ENCODE measurements at regions not wholly inside any gene's neighbourhood (a gene's known extent, or its start where the extent isn't known, plus 50 kb on each side); places are given as distances from the start of the nearest gene placed in this dataset.
"Not testable (repeated sequence)": the region's sequence is repeated elsewhere in the genome, so short reads cannot be mapped to it uniquely, and the experiment has no call there.

GRCh38 chr22:25281675-25282345, 62.4 kb downstream of the CRYBB2 start:
- H3K27ac ChIP-seq (ENCODE audit: low read depth in 1 of 3, low read length in 2 of 3) = no peak overlapping the region
- DNase-seq (no peak), FAIRE-seq (no peak)
- no peaks in the 10 kb centered on the region for H3K9me3 ChIP-seq (ENCODE audit: control insufficient read depth in 2 of 2, insufficient read depth in 1 of 2, low read depth in 1 of 2, low read length in 1 of 2)
- WGBS, 3 donors = 11 to 18% (median 18%) methylated on average over 26 of the region's 26 CpGs
- H3K27me3 ChIP-seq (ENCODE audit: control insufficient read depth in 3 of 3, insufficient read depth in 3 of 3, low read length in 3 of 3) = peaks cover 9 to 33% (median 21%) of the 10 kb centered on the region in 3 donors
- no peak overlapping the region for H3K4me3 ChIP-seq (ENCODE audit: low read depth in 1 of 3, low read length in 3 of 3)
- no peaks in the 10 kb centered on the region for H3K36me3 ChIP-seq (ENCODE audit: control insufficient read depth in 3 of 3, insufficient read depth in 2 of 3, low read depth in 1 of 3, low read length in 3 of 3)
- H3K4me1 ChIP-seq (ENCODE audit: control insufficient read depth in 3 of 3, insufficient read depth in 2 of 3, low read depth in 1 of 3, low read length in 2 of 3) = no peaks in the 10 kb centered on the region

DNA sequence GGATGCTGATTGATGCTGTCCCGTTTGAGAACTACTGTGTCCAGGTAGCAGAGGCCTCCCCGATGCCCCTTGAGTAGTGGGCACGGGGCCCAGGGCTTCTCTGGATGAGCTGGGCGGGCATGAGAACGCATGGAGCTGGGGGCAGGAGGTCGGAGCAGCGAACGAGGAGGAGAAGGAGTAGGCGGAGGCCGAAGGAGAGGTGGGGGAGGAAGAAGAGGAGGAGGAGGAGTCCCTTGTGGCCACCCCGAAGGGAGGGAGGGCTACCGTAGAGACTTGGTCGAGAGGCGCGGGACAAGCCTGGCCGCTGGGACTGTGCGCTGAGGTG, 62.9 kb downstream of the CRYBB2 start:
- Histone ChIP-seq H3K4me3 (ENCODE audit: low read depth in 1 of 3, low read length in 3 of 3) (no peak overlapping the region), H3K27me3 (ENCODE audit: control insufficient read depth in 3 of 3, insufficient read depth in 3 of 3, low read length in 3 of 3) (peaks cover 9 to 33% (median 21%) of the 10 kb centered on the region in 3 donors), H3K36me3 (ENCODE audit: control insufficient read depth in 3 of 3, insufficient read depth in 2 of 3, low read depth in 1 of 3, low read length in 3 of 3) (no peaks in the 10 kb centered on the region), H3K9me3 (ENCODE audit: control insufficient read depth in 2 of 2, insufficient read depth in 1 of 2, low read depth in 1 of 2, low read length in 1 of 2) (no peaks in the 10 kb centered on the region), H3K4me1 (ENCODE audit: control insufficient read depth in 3 of 3, insufficient read depth in 2 of 3, low read depth in 1 of 3, low read length in 2 of 3) (no peaks in the 10 kb centered on the region), H3K27ac (ENCODE audit: low read depth in 1 of 3, low read length in 2 of 3) (no peak overlapping the region)
- DNase-seq (no peak), FAIRE-seq (no peak)
- 1 to 5% (median 2%) methylated on average over 17 of the region's 17 CpGs for WGBS, 3 donors

DNA sequence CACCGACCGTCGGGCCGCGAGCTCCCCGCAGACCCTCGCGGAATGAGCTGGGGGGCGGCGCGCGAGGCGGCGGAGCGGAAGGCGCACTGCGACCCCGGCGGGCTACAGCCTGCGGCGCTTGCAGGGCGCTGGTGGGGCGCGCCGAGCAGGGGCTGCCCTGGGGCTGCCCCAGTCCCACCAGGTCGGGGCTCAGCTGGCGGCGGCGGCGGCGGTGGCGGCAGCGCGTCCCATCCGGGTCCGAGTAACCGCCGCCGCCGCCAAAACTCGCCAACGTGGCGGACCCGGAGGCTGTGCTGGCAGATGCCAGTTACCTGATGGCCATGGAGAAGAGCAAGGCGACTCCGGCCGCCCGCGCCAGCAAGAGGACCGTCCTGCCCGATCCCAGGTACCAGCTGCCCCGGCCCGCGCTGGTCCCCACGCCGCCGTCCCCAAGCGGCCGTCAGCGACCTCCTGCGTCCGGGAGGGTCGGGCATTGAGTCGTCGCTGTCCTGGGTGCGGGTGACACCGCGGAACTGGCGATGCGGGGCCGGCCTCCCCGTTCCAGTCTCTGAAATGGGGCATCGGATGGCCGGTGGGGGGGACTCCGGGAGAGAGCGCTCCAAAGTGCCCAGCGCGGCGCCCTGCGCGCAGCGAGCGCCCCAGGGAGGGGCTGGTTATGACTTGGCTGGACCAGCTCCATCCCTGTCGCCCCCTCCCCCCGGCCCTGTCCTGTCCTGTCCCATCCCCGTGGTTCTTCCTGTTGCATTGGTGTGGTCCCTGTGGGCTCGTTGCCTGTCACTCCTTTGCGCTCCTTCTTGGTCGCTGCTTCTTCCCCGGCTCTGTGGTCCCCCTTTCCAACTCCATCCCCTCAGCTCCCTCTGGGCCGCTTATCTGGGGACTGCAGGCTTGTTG, 63.5 kb downstream of the CRYBB2 start:
- no peaks in the 10 kb centered on the region for H3K36me3 ChIP-seq (ENCODE audit: control insufficient read depth in 3 of 3, insufficient read depth in 2 of 3, low read depth in 1 of 3, low read length in 3 of 3)
- H3K9me3 ChIP-seq (ENCODE audit: control insufficient read depth in 2 of 2, insufficient read depth in 1 of 2, low read depth in 1 of 2, low read length in 1 of 2) = no peaks in the 10 kb centered on the region
- no peaks in the 10 kb centered on the region for H3K4me1 ChIP-seq (ENCODE audit: control insufficient read depth in 3 of 3, insufficient read depth in 2 of 3, low read depth in 1 of 3, low read length in 2 of 3)
- no peak overlapping the region for H3K4me3 ChIP-seq (ENCODE audit: low read depth in 1 of 3, low read length in 3 of 3)
- no peak overlapping the region for H3K27ac ChIP-seq (ENCODE audit: low read depth in 1 of 3, low read length in 2 of 3)
- no peak for DNase-seq
- peaks cover 9 to 33% (median 21%) of the 10 kb centered on the region in 3 donors for H3K27me3 ChIP-seq (ENCODE audit: control insufficient read depth in 3 of 3, insufficient read depth in 3 of 3, low read length in 3 of 3)
- FAIRE-seq = no peak
- 2 to 6% (median 3%) methylated on average over 47 to 91 of the region's 91 CpGs for WGBS, 3 donors

- not testable (repeated sequence) for H3K9me3 ChIP-seq (ENCODE audit: control insufficient read depth in 2 of 2, insufficient read depth in 1 of 2, low read depth in 1 of 2, low read length in 1 of 2); H3K36me3 ChIP-seq (ENCODE audit: control insufficient read depth in 3 of 3, insufficient read depth in 2 of 3, low read depth in 1 of 3, low read length in 3 of 3); H3K4me3 ChIP-seq (ENCODE audit: low read depth in 1 of 3, low read length in 3 of 3); H3K27ac ChIP-seq (ENCODE audit: low read depth in 1 of 3, low read length in 2 of 3); H3K4me1 ChIP-seq (ENCODE audit: control insufficient read depth in 3 of 3, insufficient read depth in 2 of 3, low read depth in 1 of 3, low read length in 2 of 3); FAIRE-seq; DNase-seq
- H3K27me3 ChIP-seq (ENCODE audit: control insufficient read depth in 3 of 3, insufficient read depth in 3 of 3, low read length in 3 of 3) = peaks cover under 1 to 13% (median 4%) of the 10 kb centered on the region in 3 donors
- 51 to 56% (median 55%) methylated on average over 2 to 5 of the region's 5 CpGs for WGBS, 3 donors
Measured at GRCh38 chr22:25288481-25288880, 69.0 kb downstream of the CRYBB2 start.

DNA sequence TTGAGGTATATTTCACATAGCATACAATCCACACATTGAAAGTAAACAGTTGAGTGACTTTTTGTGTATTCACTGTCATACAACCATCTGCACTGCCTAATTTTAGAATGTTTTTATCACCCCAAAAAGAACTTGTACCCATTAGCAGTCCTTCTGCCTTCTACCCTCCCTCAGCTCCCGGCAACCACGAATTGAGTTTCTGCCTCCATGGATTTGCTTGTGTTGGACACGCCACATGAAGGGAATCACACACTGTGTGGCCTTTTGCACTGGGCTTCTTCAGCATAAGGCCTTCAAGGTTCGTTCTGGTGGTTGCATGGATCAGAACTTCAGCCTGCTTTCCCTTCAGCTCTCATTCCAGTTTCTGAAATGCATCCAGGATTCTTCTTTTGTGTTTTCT, 82.5 kb downstream of the CRYBB2 start:
- not testable (repeated sequence) for H3K9me3 ChIP-seq (ENCODE audit: control insufficient read depth in 2 of 2, insufficient read depth in 1 of 2, low read depth in 1 of 2, low read length in 1 of 2); DNase-seq; H3K27me3 ChIP-seq (ENCODE audit: control insufficient read depth in 3 of 3, insufficient read depth in 3 of 3, low read length in 3 of 3); H3K4me3 ChIP-seq (ENCODE audit: low read depth in 1 of 3, low read length in 3 of 3); H3K36me3 ChIP-seq (ENCODE audit: control insufficient read depth in 3 of 3, insufficient read depth in 2 of 3, low read depth in 1 of 3, low read length in 3 of 3); H3K27ac ChIP-seq (ENCODE audit: low read depth in 1 of 3, low read length in 2 of 3); H3K4me1 ChIP-seq (ENCODE audit: control insufficient read depth in 3 of 3, insufficient read depth in 2 of 3, low read depth in 1 of 3, low read length in 2 of 3); FAIRE-seq
- WGBS, 3 donors = 70 to 85% (median 71%) methylated on average over 2 to 4 of the region's 4 CpGs

- not testable (repeated sequence) for H3K27me3 ChIP-seq (ENCODE audit: control insufficient read depth in 3 of 3, insufficient read depth in 3 of 3, low read length in 3 of 3); DNase-seq; H3K4me3 ChIP-seq (ENCODE audit: low read depth in 1 of 3, low read length in 3 of 3); FAIRE-seq; H3K27ac ChIP-seq (ENCODE audit: low read depth in 1 of 3, low read length in 2 of 3); H3K9me3 ChIP-seq (ENCODE audit: control insufficient read depth in 2 of 2, insufficient read depth in 1 of 2, low read depth in 1 of 2, low read length in 1 of 2); H3K36me3 ChIP-seq (ENCODE audit: control insufficient read depth in 3 of 3, insufficient read depth in 2 of 3, low read depth in 1 of 3, low read length in 3 of 3); H3K4me1 ChIP-seq (ENCODE audit: control insufficient read depth in 3 of 3, insufficient read depth in 2 of 3, low read depth in 1 of 3, low read length in 2 of 3)
- WGBS, 3 donors = 24 to 44% (median 33%) methylated on average over 1 of the region's 4 CpGs
Measured at GRCh38 chr22:25309586-25309985, 90.1 kb downstream of the CRYBB2 start.

DNA sequence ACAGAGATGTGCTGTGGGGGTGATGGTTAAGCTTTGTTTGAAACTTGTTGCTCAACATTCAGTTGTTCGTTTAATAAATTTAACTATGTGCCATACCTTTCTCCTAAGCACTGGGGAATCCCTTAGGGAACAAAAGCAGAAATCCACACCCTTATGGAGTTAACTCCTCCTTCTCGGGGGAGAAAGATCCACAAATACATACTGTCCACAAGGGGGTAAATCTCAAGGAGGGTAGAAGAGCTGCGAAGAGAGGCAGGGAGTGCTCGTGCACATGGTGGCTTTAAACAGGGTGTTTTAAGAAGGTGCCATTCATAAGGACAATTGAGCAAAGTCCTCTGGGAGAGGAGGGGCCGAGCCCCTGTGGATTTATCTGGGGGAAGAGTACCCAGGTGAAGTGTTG, 92.5 kb downstream of the CRYBB2 start:
- not testable (repeated sequence) for H3K27ac ChIP-seq (ENCODE audit: low read depth in 1 of 3, low read length in 2 of 3); H3K27me3 ChIP-seq (ENCODE audit: control insufficient read depth in 3 of 3, insufficient read depth in 3 of 3, low read length in 3 of 3); H3K4me3 ChIP-seq (ENCODE audit: low read depth in 1 of 3, low read length in 3 of 3); H3K9me3 ChIP-seq (ENCODE audit: control insufficient read depth in 2 of 2, insufficient read depth in 1 of 2, low read depth in 1 of 2, low read length in 1 of 2); FAIRE-seq; DNase-seq; H3K4me1 ChIP-seq (ENCODE audit: control insufficient read depth in 3 of 3, insufficient read depth in 2 of 3, low read depth in 1 of 3, low read length in 2 of 3); H3K36me3 ChIP-seq (ENCODE audit: control insufficient read depth in 3 of 3, insufficient read depth in 2 of 3, low read depth in 1 of 3, low read length in 3 of 3)
- WGBS, 3 donors = 29 to 50% methylated on average over 1 to 2 of the region's 5 CpGs; no CpG with 5 or more reads in 1 of the 3 donors

GRCh38 chr22:25318081-25318823, 98.8 kb downstream of the CRYBB2 start:
- Histone ChIP-seq H3K4me3 (ENCODE audit: low read depth in 1 of 3, low read length in 3 of 3) (no peak overlapping the region), H3K27me3 (ENCODE audit: control insufficient read depth in 3 of 3, insufficient read depth in 3 of 3, low read length in 3 of 3) (no peaks in the 10 kb centered on the region), H3K9me3 (ENCODE audit: control insufficient read depth in 2 of 2, insufficient read depth in 1 of 2, low read depth in 1 of 2, low read length in 1 of 2) (no peaks in the 10 kb centered on the region), H3K27ac (ENCODE audit: low read depth in 1 of 3, low read length in 2 of 3) (no peak overlapping the region), H3K4me1 (ENCODE audit: control insufficient read depth in 3 of 3, insufficient read depth in 2 of 3, low read depth in 1 of 3, low read length in 2 of 3) (no peaks in the 10 kb centered on the region), H3K36me3 (ENCODE audit: control insufficient read depth in 3 of 3, insufficient read depth in 2 of 3, low read depth in 1 of 3, low read length in 3 of 3) (no peaks in the 10 kb centered on the region)
- no peak for DNase-seq
- 68 to 76% (median 75%) methylated on average over 15 of the region's 15 CpGs for WGBS, 3 donors
- no peak for FAIRE-seq
